Thoracic aorta (tissue), 2 donors: ENCODE measurements at regions not wholly inside any gene's neighbourhood (a gene's known extent, or its start where the extent isn't known, plus 50 kb on each side); places are given as distances from the start of the nearest gene placed in this dataset.
A peak's percentile ranks its signal among the peaks of the same experiment; 100 is the strongest.

Source experiments
- ATAC-seq: fragments of 150-250 bp; one replicate; pipeline ENCODE4 v1.8.0; 2017; ENCODE audit warnings: low read depth; ENCODE audit not compliant: insufficient number of reproducible peaks, low FRiP score
- DNase-seq: peaks from one replicate; pipeline ENCODE4 v3.0.0-alpha.2; 2020; ENCODE audit warnings: low spot score
- H3K27ac ChIP-seq, 2 donors: fragments of 200-600 bp; sonication (generic); 1 replicate in 1 of 2; 2 replicates in 1 of 2; pipeline ENCODE4 v1.5.1; 2016; ENCODE audit warnings: mild to moderate bottlenecking in 2 of 2, moderate library complexity in 2 of 2
- H3K27me3 ChIP-seq: fragments of 200-600 bp; sonication (generic); replicated peaks from 2 replicates; pipeline ENCODE4 v1.6.0; 2016; ENCODE audit warnings: mild to moderate bottlenecking; ENCODE audit not compliant: insufficient read depth
- H3K36me3 ChIP-seq: fragments of 200-600 bp; sonication (generic); one replicate; pipeline ENCODE4 v1.5.1; 2016
- H3K4me1 ChIP-seq, 2 donors: fragments of 200-600 bp; sonication (generic); 1 replicate in 1 of 2; 2 replicates in 1 of 2; pipeline versions ENCODE4 v1.5.1 to v1.6.0; 2016; ENCODE audit warnings: low read depth in 2 of 2, mild to moderate bottlenecking in 1 of 2; ENCODE audit not compliant: control insufficient read depth in 1 of 2
- H3K4me3 ChIP-seq: fragments of 200-600 bp; sonication (generic); 2 replicates; pipeline ENCODE4 v1.5.1; 2016; ENCODE audit warnings: mild to moderate bottlenecking
- H3K9me3 ChIP-seq: fragments of 200-600 bp; sonication (generic); 2 replicates; pipeline ENCODE4 v1.5.1; 2016
- TF ChIP-seq, protein P1 (sequence below): fragments of 200-600 bp; sonication (generic); IDR thresholded peaks from one replicate; pipeline ENCODE4 v1.5.1; 2019; ENCODE audit warnings: antibody characterized with exemption

DNA sequence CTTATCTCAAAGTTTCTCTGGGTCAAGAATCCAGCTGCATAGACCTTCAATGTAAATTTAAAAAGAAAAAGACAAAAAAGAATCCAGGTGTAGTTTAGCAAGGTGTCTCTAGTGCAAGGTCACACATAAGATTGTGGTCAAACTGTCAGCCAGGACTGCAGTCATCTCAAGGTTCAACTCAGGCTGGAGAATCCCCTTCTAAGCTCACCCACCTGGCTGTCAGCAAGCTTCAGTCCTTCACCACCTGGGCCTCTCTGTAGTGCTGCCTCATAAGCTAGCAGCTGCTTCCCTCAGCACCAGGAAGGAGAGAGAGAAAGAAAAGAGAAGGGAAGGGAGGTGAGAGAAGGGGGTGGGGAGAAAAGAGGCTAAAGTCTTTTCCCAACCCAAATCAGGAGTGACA is 146.7 kb downstream of the ACTL7B start:
- DNase-seq = no peak
- Histone ChIP-seq H3K36me3 (no peaks in the 10 kb centered on the region), H3K27me3 (no peaks in the 10 kb centered on the region), H3K4me1 (peaks cover 3 to 24% of the 10 kb centered on the region in 2 donors), H3K4me3 (no peak overlapping the region), H3K27ac (peak overlapping the region; percentile 73 to 76), H3K9me3 (no peaks in the 10 kb centered on the region)
- no peak for ATAC-seq
- TF ChIP-seq, protein P1, sequence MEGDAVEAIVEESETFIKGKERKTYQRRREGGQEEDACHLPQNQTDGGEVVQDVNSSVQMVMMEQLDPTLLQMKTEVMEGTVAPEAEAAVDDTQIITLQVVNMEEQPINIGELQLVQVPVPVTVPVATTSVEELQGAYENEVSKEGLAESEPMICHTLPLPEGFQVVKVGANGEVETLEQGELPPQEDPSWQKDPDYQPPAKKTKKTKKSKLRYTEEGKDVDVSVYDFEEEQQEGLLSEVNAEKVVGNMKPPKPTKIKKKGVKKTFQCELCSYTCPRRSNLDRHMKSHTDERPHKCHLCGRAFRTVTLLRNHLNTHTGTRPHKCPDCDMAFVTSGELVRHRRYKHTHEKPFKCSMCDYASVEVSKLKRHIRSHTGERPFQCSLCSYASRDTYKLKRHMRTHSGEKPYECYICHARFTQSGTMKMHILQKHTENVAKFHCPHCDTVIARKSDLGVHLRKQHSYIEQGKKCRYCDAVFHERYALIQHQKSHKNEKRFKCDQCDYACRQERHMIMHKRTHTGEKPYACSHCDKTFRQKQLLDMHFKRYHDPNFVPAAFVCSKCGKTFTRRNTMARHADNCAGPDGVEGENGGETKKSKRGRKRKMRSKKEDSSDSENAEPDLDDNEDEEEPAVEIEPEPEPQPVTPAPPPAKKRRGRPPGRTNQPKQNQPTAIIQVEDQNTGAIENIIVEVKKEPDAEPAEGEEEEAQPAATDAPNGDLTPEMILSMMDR = no peak

DNA sequence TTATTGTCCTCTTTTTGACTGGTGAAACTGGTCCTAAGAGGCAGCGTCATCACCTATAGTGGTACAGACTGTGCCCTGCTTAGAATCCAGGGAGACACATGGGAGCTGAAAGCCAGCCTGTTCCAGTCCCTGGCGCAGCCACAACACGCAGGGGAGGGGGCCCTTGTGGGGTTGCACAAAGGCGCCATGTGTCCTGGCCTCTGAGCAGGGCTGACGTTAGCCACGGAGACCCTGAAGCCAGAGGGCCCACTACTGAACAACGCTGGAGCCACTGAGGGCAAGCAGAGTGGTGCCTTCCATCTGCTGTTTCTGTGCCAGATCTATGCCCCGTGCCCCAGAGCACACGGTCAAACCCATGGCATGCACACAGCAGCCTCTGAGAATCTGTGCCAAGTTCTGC is 147.3 kb downstream of the ACTL7B start:
- Histone ChIP-seq H3K4me1 (peaks cover 3 to 24% of the 10 kb centered on the region in 2 donors), H3K4me3 (peak overlapping the region; percentile 40), H3K36me3 (no peaks in the 10 kb centered on the region), H3K9me3 (no peaks in the 10 kb centered on the region), H3K27me3 (no peaks in the 10 kb centered on the region), H3K27ac (peak overlapping the region; percentile 73 to 76)
- DNase-seq (no peak), ATAC-seq (peak; percentile 89)
- TF ChIP-seq, protein P1 = no peak

DNA sequence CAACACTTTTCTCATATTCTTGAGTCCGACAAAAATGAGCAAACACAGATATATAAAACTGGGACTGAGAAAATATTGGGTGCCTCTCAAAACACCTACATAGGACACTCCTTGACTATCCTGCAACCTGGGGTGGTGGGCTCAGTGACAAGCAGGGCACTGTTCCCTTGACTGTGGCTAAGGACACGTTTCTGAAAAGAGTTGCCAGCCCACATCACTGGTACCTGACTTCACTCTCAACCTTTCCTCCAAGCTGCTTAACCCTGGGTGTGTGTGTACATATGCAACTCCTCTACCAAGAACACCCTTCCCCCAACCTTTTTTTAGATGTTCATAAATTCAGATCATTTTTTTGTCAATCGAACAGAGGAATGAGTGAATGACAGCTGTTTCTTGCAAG is 148.7 kb downstream of the ACTL7B start:
- Histone ChIP-seq H3K36me3 (no peaks in the 10 kb centered on the region), H3K27me3 (no peaks in the 10 kb centered on the region), H3K4me1 (peaks cover 3 to 24% of the 10 kb centered on the region in 2 donors), H3K27ac (peak overlapping the region in 1 of 2 donors; percentile 76), H3K4me3 (no peak overlapping the region), H3K9me3 (no peaks in the 10 kb centered on the region)
- ATAC-seq = no peak
- TF ChIP-seq, protein P1 = no peak
- DNase-seq = no peak

DNA sequence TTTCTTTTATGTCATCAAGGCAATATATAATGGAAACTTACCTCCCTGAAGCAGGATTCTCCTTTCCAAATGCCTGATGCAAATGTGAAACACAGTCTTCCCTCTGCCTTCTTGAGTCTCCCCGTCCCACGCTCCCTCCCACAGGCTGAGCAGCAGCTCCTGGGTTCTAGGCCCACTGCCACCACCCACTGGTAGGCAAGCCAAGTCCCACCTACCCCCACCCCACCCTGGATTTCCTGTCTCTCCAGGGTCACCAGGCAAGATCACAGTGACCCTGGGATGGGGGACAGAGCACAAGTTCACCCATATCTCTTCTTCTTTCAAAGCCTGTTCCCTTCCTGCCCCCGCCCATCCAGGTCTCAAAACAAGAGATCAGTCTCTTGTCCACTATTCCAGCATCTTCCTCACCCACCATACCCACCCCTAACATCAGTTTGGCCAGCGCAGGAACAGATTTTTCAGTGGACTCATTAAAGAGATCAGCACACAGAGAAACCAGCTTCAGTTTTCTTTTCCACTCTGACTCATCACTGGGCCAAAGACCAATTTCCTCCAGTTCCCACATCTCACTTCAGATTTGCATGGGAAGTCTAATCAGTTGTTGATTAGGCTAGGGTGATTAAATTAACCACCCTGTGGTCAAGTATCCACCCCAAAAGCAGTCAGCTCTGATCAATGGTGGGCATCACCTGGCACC is 151.5 kb downstream of the ACTL7B start:
- ATAC-seq = peak; percentile 34
- no peak overlapping the region for H3K27ac ChIP-seq

DNA sequence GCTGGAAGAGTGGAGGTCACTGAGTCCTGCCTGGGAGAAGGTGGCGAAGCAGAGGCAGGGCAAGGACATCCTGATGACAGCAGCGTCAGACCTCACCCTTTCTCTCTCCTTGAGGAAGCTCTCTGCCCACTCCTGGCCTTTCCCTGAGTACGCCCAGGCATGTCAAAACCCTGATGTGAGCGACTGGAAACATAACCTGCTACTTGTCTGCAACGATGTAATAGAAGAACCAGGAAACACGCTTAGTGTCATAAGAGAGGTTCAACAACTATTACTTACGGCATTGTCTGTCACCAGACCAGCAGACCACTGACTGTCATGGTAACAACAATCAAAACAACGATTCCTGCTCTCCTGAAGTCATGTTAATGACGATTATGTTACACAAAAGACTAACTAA is 152.4 kb downstream of the ACTL7B start:
- Histone ChIP-seq H3K9me3 (no peaks in the 10 kb centered on the region), H3K27me3 (no peaks in the 10 kb centered on the region), H3K4me3 (no peak overlapping the region), H3K4me1 (peaks cover under 1 to 16% of the 10 kb centered on the region in 2 donors), H3K27ac (no peak overlapping the region), H3K36me3 (no peaks in the 10 kb centered on the region)
- DNase-seq = no peak
- no peak for ATAC-seq
- TF ChIP-seq, protein P1 = no peak

More for the DNA sequence above, 151.5 kb downstream of the ACTL7B start:
- peaks cover 3 to 24% of the 10 kb centered on the region in 2 donors for H3K4me1 ChIP-seq
- DNase-seq = no peak
- H3K36me3 ChIP-seq = no peaks in the 10 kb centered on the region
- no peaks in the 10 kb centered on the region for H3K9me3 ChIP-seq
- no peaks in the 10 kb centered on the region for H3K27me3 ChIP-seq
- H3K4me3 ChIP-seq = no peak overlapping the region
- TF ChIP-seq, protein P1 = no peak
